ENCODE measurements at regions not wholly inside any gene's neighbourhood (a gene's known extent, or its start where the extent isn't known, plus 50 kb on each side); places are given as distances from the start of the nearest gene placed in this dataset.
"Not testable (repeated sequence)": the region's sequence is repeated elsewhere in the genome, so short reads cannot be mapped to it uniquely, and the experiment has no call there.

GRCh38 chrX:81957900-81958545 is 756.1 kb downstream of the SH3BGRL start:
- no peaks in the 10 kb centered on the region for H3K9me3 ChIP-seq
- no peaks in the 10 kb centered on the region for H3K4me1 ChIP-seq (ENCODE audit: control insufficient read depth in 1 of 2, low read depth in 2 of 2)
- no peak overlapping the region for H3K4me3 ChIP-seq
- H3K27ac ChIP-seq = no peak overlapping the region
- H3K36me3 ChIP-seq = no peaks in the 10 kb centered on the region
- TF ChIP-seq CTCF (IDR thresholded peaks at IDR 0.05) = no peak
- no peak for ATAC-seq (ENCODE audit: insufficient number of reproducible peaks, low FRiP score, low read depth)
- no peaks in the 10 kb centered on the region for H3K27me3 ChIP-seq (replicated peaks; ENCODE audit: insufficient read depth)
- no peak for DNase-seq (ENCODE audit: low spot score)

- no peaks in the 10 kb centered on the region for H3K36me3 ChIP-seq
- no peaks in the 10 kb centered on the region for H3K9me3 ChIP-seq
- H3K4me1 ChIP-seq (ENCODE audit: control insufficient read depth in 1 of 2, low read depth in 2 of 2) = no peaks in the 10 kb centered on the region
- H3K4me3 ChIP-seq = no peak overlapping the region
- no peaks in the 10 kb centered on the region for H3K27me3 ChIP-seq (replicated peaks; ENCODE audit: insufficient read depth)
- no peak overlapping the region for H3K27ac ChIP-seq
- no peak for TF ChIP-seq CTCF (IDR thresholded peaks at IDR 0.05)
- no peak for ATAC-seq (ENCODE audit: insufficient number of reproducible peaks, low FRiP score, low read depth)
- no peak for DNase-seq (ENCODE audit: low spot score)
Measured at GRCh38 chrX:81959964-81960363, 758.1 kb downstream of the SH3BGRL start.

GRCh38 chrX:81974413-81974812 is 772.5 kb downstream of the SH3BGRL start:
- not testable (repeated sequence) for DNase-seq (ENCODE audit: low spot score); H3K9me3 ChIP-seq; H3K27me3 ChIP-seq (replicated peaks; ENCODE audit: insufficient read depth); H3K4me3 ChIP-seq; H3K4me1 ChIP-seq (ENCODE audit: control insufficient read depth in 1 of 2, low read depth in 2 of 2); H3K36me3 ChIP-seq; H3K27ac ChIP-seq; ATAC-seq (ENCODE audit: insufficient number of reproducible peaks, low FRiP score, low read depth)

GRCh38 chrX:81979806-81980515 is 778.1 kb downstream of the SH3BGRL start:
- Histone ChIP-seq H3K27me3 (replicated peaks; ENCODE audit: insufficient read depth) (no peaks in the 10 kb centered on the region), H3K27ac (no peak overlapping the region), H3K9me3 (no peaks in the 10 kb centered on the region), H3K4me1 (ENCODE audit: control insufficient read depth in 1 of 2, low read depth in 2 of 2) (no peaks in the 10 kb centered on the region), H3K36me3 (no peaks in the 10 kb centered on the region), H3K4me3 (no peak overlapping the region)
- TF ChIP-seq CTCF (IDR thresholded peaks at IDR 0.05) = no peak
- no peak for ATAC-seq (ENCODE audit: insufficient number of reproducible peaks, low FRiP score, low read depth)
- no peak for DNase-seq (ENCODE audit: low spot score)

- H3K27ac ChIP-seq; H3K27me3 ChIP-seq (replicated peaks; ENCODE audit: insufficient read depth); H3K4me1 ChIP-seq (ENCODE audit: control insufficient read depth in 1 of 2, low read depth in 2 of 2); H3K4me3 ChIP-seq; H3K9me3 ChIP-seq; DNase-seq (ENCODE audit: low spot score); H3K36me3 ChIP-seq; ATAC-seq (ENCODE audit: insufficient number of reproducible peaks, low FRiP score, low read depth): not testable (repeated sequence)
Measured at GRCh38 chrX:81987217-81987616, 785.3 kb downstream of the SH3BGRL start.

GRCh38 chrX:81996166-81996565 is 794.3 kb downstream of the SH3BGRL start:
- no peak for ATAC-seq (ENCODE audit: insufficient number of reproducible peaks, low FRiP score, low read depth)
- H3K27ac ChIP-seq = no peak overlapping the region
- no peak for TF ChIP-seq CTCF (IDR thresholded peaks at IDR 0.05)
- H3K9me3 ChIP-seq = no peaks in the 10 kb centered on the region
- H3K4me1 ChIP-seq (ENCODE audit: control insufficient read depth in 1 of 2, low read depth in 2 of 2) = no peaks in the 10 kb centered on the region
- no peaks in the 10 kb centered on the region for H3K36me3 ChIP-seq
- no peaks in the 10 kb centered on the region for H3K27me3 ChIP-seq (replicated peaks; ENCODE audit: insufficient read depth)
- no peak for DNase-seq (ENCODE audit: low spot score)
- no peak overlapping the region for H3K4me3 ChIP-seq

Data from thoracic aorta (tissue), 2 donors.